Stomach (tissue), 4 donors: ENCODE measurements at regions not wholly inside any gene's neighbourhood (a gene's known extent, or its start where the extent isn't known, plus 50 kb on each side); places are given as distances from the start of the nearest gene placed in this dataset.

Source experiments
- EP300 ChIP-seq: sonication (generic); formaldehyde crosslinking; IDR thresholded peaks from one replicate; pipeline ENCODE4 v1.6.1; 2017; ENCODE audit warnings: antibody characterized with exemption
- POLR2A ChIP-seq, 4 donors: fragments of 450-650 bp; IDR thresholded peaks; one replicate each; pipeline ENCODE4 v1.6.1; 2016; ENCODE audit warnings: antibody characterized with exemption in 4 of 4, control low read depth in 2 of 4, mild to moderate bottlenecking in 1 of 4, moderate library complexity in 1 of 4
- POLR2AphosphoS5 ChIP-seq, 3 donors: sonication (generic); formaldehyde crosslinking; IDR thresholded peaks; one replicate each; pipeline ENCODE4 v1.6.1; 2016; ENCODE audit warnings: antibody characterized with exemption in 3 of 3
- TF ChIP-seq, protein P1 (sequence below), 7 experiments: fragments of 450-650 bp in 4 of 7; fragments of 200-600 bp in 3 of 7; sonication (generic) in 3 of 7; IDR thresholded peaks; one replicate each; pipeline ENCODE4 v1.5.1; 2016 to 2019; ENCODE audit warnings: antibody characterized with exemption in 7 of 7, control low read depth in 2 of 7, mild to moderate bottlenecking in 1 of 7

GRCh38 chr3:135792858-135793475, 172.6 kb upstream of the PPP2R3A start:
- TF ChIP-seq POLR2A (IDR thresholded peaks at IDR 0.05) (no peak), EP300 (no peak), POLR2AphosphoS5 (IDR thresholded peaks at IDR 0.05) (no peak)
- TF ChIP-seq, protein P1, sequence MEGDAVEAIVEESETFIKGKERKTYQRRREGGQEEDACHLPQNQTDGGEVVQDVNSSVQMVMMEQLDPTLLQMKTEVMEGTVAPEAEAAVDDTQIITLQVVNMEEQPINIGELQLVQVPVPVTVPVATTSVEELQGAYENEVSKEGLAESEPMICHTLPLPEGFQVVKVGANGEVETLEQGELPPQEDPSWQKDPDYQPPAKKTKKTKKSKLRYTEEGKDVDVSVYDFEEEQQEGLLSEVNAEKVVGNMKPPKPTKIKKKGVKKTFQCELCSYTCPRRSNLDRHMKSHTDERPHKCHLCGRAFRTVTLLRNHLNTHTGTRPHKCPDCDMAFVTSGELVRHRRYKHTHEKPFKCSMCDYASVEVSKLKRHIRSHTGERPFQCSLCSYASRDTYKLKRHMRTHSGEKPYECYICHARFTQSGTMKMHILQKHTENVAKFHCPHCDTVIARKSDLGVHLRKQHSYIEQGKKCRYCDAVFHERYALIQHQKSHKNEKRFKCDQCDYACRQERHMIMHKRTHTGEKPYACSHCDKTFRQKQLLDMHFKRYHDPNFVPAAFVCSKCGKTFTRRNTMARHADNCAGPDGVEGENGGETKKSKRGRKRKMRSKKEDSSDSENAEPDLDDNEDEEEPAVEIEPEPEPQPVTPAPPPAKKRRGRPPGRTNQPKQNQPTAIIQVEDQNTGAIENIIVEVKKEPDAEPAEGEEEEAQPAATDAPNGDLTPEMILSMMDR (IDR thresholded peaks at IDR 0.05): no peak
